SU-DHL-6 (cell line): ENCODE measurements at regions not wholly inside any gene's neighbourhood (a gene's known extent, or its start where the extent isn't known, plus 50 kb on each side); places are given as distances from the start of the nearest gene placed in this dataset.

Experiments used
- H2AFZ ChIP-seq: fragments of 200-600 bp; sonication (generic); 2 replicates; pipeline ENCODE4 v1.6.1; 2014; ENCODE audit warnings: low read depth, mild to moderate bottlenecking, moderate library complexity, mixed read lengths, antibody characterized with exemption, low read length; ENCODE audit not compliant: severe bottlenecking
- H3F3A ChIP-seq: fragments of 200-600 bp; shearing (Covaris generic); 2 replicates; pipeline ENCODE4 v1.6.0; 2016; ENCODE audit warnings: antibody characterized with exemption, mild to moderate bottlenecking; ENCODE audit not compliant: insufficient read depth
- H3K27ac ChIP-seq: fragments of 200-600 bp; sonication (generic); 2 replicates; pipeline ENCODE4 v1.5.1; 2016; ENCODE audit warnings: low read depth, mild to moderate bottlenecking, low read length, moderate library complexity, mixed read lengths
- H3K27me3 ChIP-seq: fragments of 200-600 bp; sonication (generic), shearing (Covaris generic); 2 replicates; pipeline ENCODE4 v1.6.0; 2014; ENCODE audit warnings: mild to moderate bottlenecking, low read length
- H3K36me3 ChIP-seq: fragments of 200-600 bp; sonication (generic); 2 replicates; pipeline ENCODE4 v1.6.1; 2014; ENCODE audit warnings: mild to moderate bottlenecking, low read length, mixed read lengths
- H3K4me2 ChIP-seq: fragments of 300-600, 200-600 bp; shearing (Covaris generic), sonication (generic); 2 replicates; pipeline ENCODE4 v1.6.0; 2014; ENCODE audit warnings: low read length, low read depth, mild to moderate bottlenecking; ENCODE audit not compliant: poor library complexity, severe bottlenecking
- H3K4me3 ChIP-seq: fragments of 200-600 bp; sonication (generic); 2 replicates; pipeline ENCODE4 v1.5.1; 2014; ENCODE audit warnings: antibody characterized with exemption, low read length, mild to moderate bottlenecking, mixed read lengths; ENCODE audit not compliant: insufficient read depth, poor library complexity, severe bottlenecking
- H3K79me2 ChIP-seq: fragments of 200-600 bp; sonication (generic); 2 replicates; pipeline ENCODE4 v1.6.1; 2014; ENCODE audit warnings: mild to moderate bottlenecking, low read length, moderate library complexity; ENCODE audit not compliant: insufficient read depth
- H3K9ac ChIP-seq: fragments of 200-600 bp; sonication (generic); 2 replicates; pipeline ENCODE4 v1.7.0; 2014; ENCODE audit warnings: mild to moderate bottlenecking, low read length
- H3K9me2 ChIP-seq: fragments of 200-600 bp; sonication (generic); replicated peaks from 2 replicates; pipeline ENCODE4 v1.6.1; 2014; ENCODE audit warnings: low read length; ENCODE audit not compliant: insufficient read depth
- H3K9me3 ChIP-seq: fragments of 200-600 bp; sonication (generic); 2 replicates; pipeline ENCODE4 v1.6.1; 2014; ENCODE audit warnings: low read length, mixed read lengths; ENCODE audit not compliant: insufficient read depth
- H4K20me1 ChIP-seq: fragments of 200-600 bp; sonication (generic); 2 replicates; pipeline ENCODE4 v1.6.1; 2014; ENCODE audit warnings: low read depth, mild to moderate bottlenecking, antibody characterized with exemption, low read length, moderate library complexity, mixed read lengths
- EZH2phosphoT487 ChIP-seq: fragments of 200-600 bp; sonication (generic), shearing (Covaris generic); conservative IDR thresholded peaks from 2 replicates; pipeline ENCODE4 v1.6.1; 2018; ENCODE audit warnings: mild to moderate bottlenecking, antibody characterized with exemption, low read length, moderate library complexity, mixed read lengths
- TF ChIP-seq, protein P1 (sequence below): fragments of 200-600 bp; sonication (generic); IDR thresholded peaks from one replicate; pipeline ENCODE4 v1.5.1; 2017; ENCODE audit warnings: antibody characterized with exemption, mild to moderate bottlenecking, low read length, moderate library complexity; ENCODE audit not compliant: insufficient read depth, poor library complexity, severe bottlenecking

- Histone ChIP-seq H3F3A (no peaks in the 10 kb centered on the region), H4K20me1 (no peaks in the 10 kb centered on the region), H3K79me2 (no peaks in the 10 kb centered on the region), H3K9ac (no peak overlapping the region), H3K27me3 (no peaks in the 10 kb centered on the region), H2AFZ (no peak overlapping the region), H3K36me3 (no peaks in the 10 kb centered on the region), H3K4me3 (no peak overlapping the region), H3K27ac (no peak overlapping the region), H3K9me3 (no peaks in the 10 kb centered on the region), H3K4me2 (no peak overlapping the region), H3K9me2 (no peaks in the 10 kb centered on the region)
- TF ChIP-seq EZH2phosphoT487 = no peak
- TF ChIP-seq, protein P1, sequence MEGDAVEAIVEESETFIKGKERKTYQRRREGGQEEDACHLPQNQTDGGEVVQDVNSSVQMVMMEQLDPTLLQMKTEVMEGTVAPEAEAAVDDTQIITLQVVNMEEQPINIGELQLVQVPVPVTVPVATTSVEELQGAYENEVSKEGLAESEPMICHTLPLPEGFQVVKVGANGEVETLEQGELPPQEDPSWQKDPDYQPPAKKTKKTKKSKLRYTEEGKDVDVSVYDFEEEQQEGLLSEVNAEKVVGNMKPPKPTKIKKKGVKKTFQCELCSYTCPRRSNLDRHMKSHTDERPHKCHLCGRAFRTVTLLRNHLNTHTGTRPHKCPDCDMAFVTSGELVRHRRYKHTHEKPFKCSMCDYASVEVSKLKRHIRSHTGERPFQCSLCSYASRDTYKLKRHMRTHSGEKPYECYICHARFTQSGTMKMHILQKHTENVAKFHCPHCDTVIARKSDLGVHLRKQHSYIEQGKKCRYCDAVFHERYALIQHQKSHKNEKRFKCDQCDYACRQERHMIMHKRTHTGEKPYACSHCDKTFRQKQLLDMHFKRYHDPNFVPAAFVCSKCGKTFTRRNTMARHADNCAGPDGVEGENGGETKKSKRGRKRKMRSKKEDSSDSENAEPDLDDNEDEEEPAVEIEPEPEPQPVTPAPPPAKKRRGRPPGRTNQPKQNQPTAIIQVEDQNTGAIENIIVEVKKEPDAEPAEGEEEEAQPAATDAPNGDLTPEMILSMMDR = no peak
Observed at GRCh38 chr15:62866366-62866765, 176.2 kb upstream of the TPM1 start.

DNA sequence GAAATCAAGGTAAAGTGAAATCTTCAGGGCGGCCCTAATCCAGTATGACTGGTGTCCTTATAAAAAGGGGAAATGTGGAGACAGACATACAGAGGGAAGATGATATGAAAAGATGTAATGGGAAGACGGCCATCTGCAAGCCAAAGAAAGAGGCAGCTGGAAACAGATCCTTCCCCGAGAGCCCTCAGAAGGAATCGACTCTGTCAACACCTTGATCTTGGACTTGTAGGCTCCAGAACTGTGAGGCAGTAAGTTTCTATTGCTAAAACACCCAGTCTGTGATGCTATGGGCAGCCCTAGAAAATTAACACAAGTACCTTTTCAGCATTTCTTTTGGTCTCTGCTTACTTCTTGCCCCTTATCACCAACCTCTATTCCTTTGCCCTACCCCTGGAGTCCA is 174.7 kb upstream of the TPM1 start:
- H3F3A ChIP-seq = no peaks in the 10 kb centered on the region
- no peak overlapping the region for H3K27ac ChIP-seq
- no peaks in the 10 kb centered on the region for H3K27me3 ChIP-seq
- TF ChIP-seq, protein P1 = no peak
- no peak for TF ChIP-seq EZH2phosphoT487
- no peak overlapping the region for H3K9ac ChIP-seq
- H3K4me2 ChIP-seq = no peak overlapping the region
- no peak overlapping the region for H2AFZ ChIP-seq
- H3K79me2 ChIP-seq = no peaks in the 10 kb centered on the region
- no peaks in the 10 kb centered on the region for H3K9me2 ChIP-seq
- no peak overlapping the region for H3K4me3 ChIP-seq
- H4K20me1 ChIP-seq = no peaks in the 10 kb centered on the region
- no peaks in the 10 kb centered on the region for H3K36me3 ChIP-seq
- H3K9me3 ChIP-seq = no peaks in the 10 kb centered on the region

- Histone ChIP-seq H3K27me3 (0 out of 2 replicates have a peak, but pooled peaks cover 2% of the 10 kb centered on the region), H3K27ac (no peak overlapping the region), H3K79me2 (no peaks in the 10 kb centered on the region), H3K36me3 (no peaks in the 10 kb centered on the region), H4K20me1 (no peaks in the 10 kb centered on the region), H3K4me2 (no peak overlapping the region), H3K9ac (no peak overlapping the region), H2AFZ (no peak overlapping the region), H3K4me3 (no peak overlapping the region), H3K9me2 (no peaks in the 10 kb centered on the region), H3K9me3 (no peaks in the 10 kb centered on the region), H3F3A (no peaks in the 10 kb centered on the region)
- TF ChIP-seq EZH2phosphoT487 = no peak
Observed at GRCh38 chr15:62868507-62868906, 174.0 kb upstream of the TPM1 start.

DNA sequence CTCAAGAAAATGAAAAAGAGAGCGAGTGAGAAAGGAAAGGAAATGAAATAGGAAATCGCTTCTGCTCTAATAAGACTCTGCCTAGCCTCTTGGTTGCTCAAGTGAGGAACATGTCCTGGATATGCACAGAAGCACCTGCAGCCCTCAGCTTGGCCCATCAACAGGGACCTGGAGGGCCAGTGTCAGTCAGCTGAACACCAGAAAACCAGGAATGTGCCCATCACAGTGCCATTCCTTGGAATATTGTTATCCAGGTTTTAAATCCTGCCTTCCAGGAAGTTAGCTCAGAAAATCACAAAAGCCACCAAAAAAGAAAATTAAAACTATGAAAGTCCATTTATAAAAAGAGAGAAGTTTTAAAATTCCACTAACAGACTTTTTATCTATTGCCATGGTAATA is 173.4 kb upstream of the TPM1 start:
- no peak overlapping the region for H2AFZ ChIP-seq
- no peaks in the 10 kb centered on the region for H3K79me2 ChIP-seq
- TF ChIP-seq, protein P1 = no peak
- TF ChIP-seq EZH2phosphoT487 = no peak
- no peak overlapping the region for H3K9ac ChIP-seq
- no peak overlapping the region for H3K4me2 ChIP-seq
- no peaks in the 10 kb centered on the region for H3K9me2 ChIP-seq
- no peaks in the 10 kb centered on the region for H3F3A ChIP-seq
- H3K9me3 ChIP-seq = no peaks in the 10 kb centered on the region
- H3K4me3 ChIP-seq = no peak overlapping the region
- H3K36me3 ChIP-seq = no peaks in the 10 kb centered on the region
- no peaks in the 10 kb centered on the region for H4K20me1 ChIP-seq
- 0 out of 2 replicates have a peak, but pooled peaks cover 2% of the 10 kb centered on the region for H3K27me3 ChIP-seq
- H3K27ac ChIP-seq = no peak overlapping the region
